ENCODE measurements at regions not wholly inside any gene's neighbourhood (a gene's known extent, or its start where the extent isn't known, plus 50 kb on each side); places are given as distances from the start of the nearest gene placed in this dataset.

GRCh38 chr3:27560484-27561056, 76.4 kb upstream of the SLC4A7 start:
- H3K4ac ChIP-seq (ENCODE audit: low read length): no peak overlapping the region
- no peak overlapping the region for H3K23ac ChIP-seq (ENCODE audit: low read depth, low read length, poor library complexity)
- H4K8ac ChIP-seq (ENCODE audit: low read depth, low read length): no peak overlapping the region
- no peak overlapping the region for H2AFZ ChIP-seq (ENCODE audit: low read length)
- H3K79me1 ChIP-seq (ENCODE audit: low read depth, low read length): no peaks in the 10 kb centered on the region
- no peak overlapping the region for H3K14ac ChIP-seq (ENCODE audit: low read length)
- H3K27ac ChIP-seq (replicated peaks; ENCODE audit: low read length): no peak overlapping the region
- H3K27me3 ChIP-seq (ENCODE audit: control insufficient read depth in 3 of 3, insufficient read depth in 3 of 3, low read depth in 1 of 3, low read length in 3 of 3): no peaks in the 10 kb centered on the region
- no peak overlapping the region for H2AK5ac ChIP-seq (ENCODE audit: low read depth, low read length)
- H2BK15ac ChIP-seq (ENCODE audit: low read length): no peak overlapping the region
- H3K9ac ChIP-seq (ENCODE audit: low read depth, low read length, poor library complexity): no peak overlapping the region
- no peaks in the 10 kb centered on the region for H3K4me1 ChIP-seq (ENCODE audit: control insufficient read depth in 2 of 2, insufficient read depth in 1 of 2, low read depth in 1 of 2, low read length in 2 of 2)
- no peak for DNase-seq (ENCODE audit: low spot score)
- no CpG with 5 or more reads among the region's 11 CpGs for WGBS, 2 donors (ENCODE audit: extremely low coverage in 2 of 2, insufficient read length in 2 of 2, insufficient replicate concordance in 1 of 2)
- no peak overlapping the region for H3K4me3 ChIP-seq (ENCODE audit: low read length in 2 of 2)
- H3K36me3 ChIP-seq (replicated peaks in 1 of 2; ENCODE audit: control insufficient read depth in 2 of 2, insufficient read depth in 2 of 2, low read length in 2 of 2): no peaks in the 10 kb centered on the region
- H3K9me3 ChIP-seq (replicated peaks in 1 of 2; ENCODE audit: control insufficient read depth in 2 of 2, insufficient read depth in 1 of 2, low read depth in 1 of 2, low read length in 2 of 2): no peaks in the 10 kb centered on the region
- H4K91ac ChIP-seq (ENCODE audit: low read depth, low read length, poor library complexity): no peak overlapping the region
- H3K4me2 ChIP-seq (ENCODE audit: insufficient read depth, low read length, poor library complexity, severe bottlenecking): no peak overlapping the region
- H2BK5ac ChIP-seq (ENCODE audit: low read length): no peak overlapping the region
- H2BK120ac ChIP-seq (ENCODE audit: low read depth, low read length): no peak overlapping the region
- no peak overlapping the region for H2BK12ac ChIP-seq (ENCODE audit: low read length)
- no peak overlapping the region for H3K18ac ChIP-seq (ENCODE audit: low read length)

GRCh38 chr3:27559835-27560234, 75.7 kb upstream of the SLC4A7 start:
- Histone ChIP-seq H3K23ac (ENCODE audit: low read depth, low read length, poor library complexity) (no peak overlapping the region), H2AK5ac (ENCODE audit: low read depth, low read length) (no peak overlapping the region), H2BK12ac (ENCODE audit: low read length) (no peak overlapping the region), H3K27me3 (ENCODE audit: control insufficient read depth in 3 of 3, insufficient read depth in 3 of 3, low read depth in 1 of 3, low read length in 3 of 3) (no peaks in the 10 kb centered on the region), H3K36me3 (replicated peaks in 1 of 2; ENCODE audit: control insufficient read depth in 2 of 2, insufficient read depth in 2 of 2, low read length in 2 of 2) (no peaks in the 10 kb centered on the region), H3K9me3 (replicated peaks in 1 of 2; ENCODE audit: control insufficient read depth in 2 of 2, insufficient read depth in 1 of 2, low read depth in 1 of 2, low read length in 2 of 2) (no peaks in the 10 kb centered on the region), H2AFZ (ENCODE audit: low read length) (no peak overlapping the region), H3K4me1 (ENCODE audit: control insufficient read depth in 2 of 2, insufficient read depth in 1 of 2, low read depth in 1 of 2, low read length in 2 of 2) (no peaks in the 10 kb centered on the region), H3K4me3 (ENCODE audit: low read length in 2 of 2) (no peak overlapping the region), H3K4ac (ENCODE audit: low read length) (no peak overlapping the region), H3K18ac (ENCODE audit: low read length) (no peak overlapping the region), H3K9ac (ENCODE audit: low read depth, low read length, poor library complexity) (no peak overlapping the region), H2BK5ac (ENCODE audit: low read length) (no peak overlapping the region), H3K79me1 (ENCODE audit: low read depth, low read length) (no peaks in the 10 kb centered on the region), H3K27ac (replicated peaks; ENCODE audit: low read length) (no peak overlapping the region), H3K14ac (ENCODE audit: low read length) (no peak overlapping the region), H4K91ac (ENCODE audit: low read depth, low read length, poor library complexity) (no peak overlapping the region), H2BK15ac (ENCODE audit: low read length) (no peak overlapping the region), H4K8ac (ENCODE audit: low read depth, low read length) (no peak overlapping the region), H2BK120ac (ENCODE audit: low read depth, low read length) (no peak overlapping the region), H3K4me2 (ENCODE audit: insufficient read depth, low read length, poor library complexity, severe bottlenecking) (no peak overlapping the region)
- no peak for DNase-seq (ENCODE audit: low spot score)
- WGBS, 2 donors (ENCODE audit: extremely low coverage in 2 of 2, insufficient read length in 2 of 2, insufficient replicate concordance in 1 of 2): no CpG with 5 or more reads among the region's 6 CpGs

- DNase-seq (ENCODE audit: low spot score): no peak
- Histone ChIP-seq H3K79me1 (ENCODE audit: low read depth, low read length) (no peaks in the 10 kb centered on the region), H3K23ac (ENCODE audit: low read depth, low read length, poor library complexity) (no peak overlapping the region), H3K27ac (replicated peaks; ENCODE audit: low read length) (no peak overlapping the region), H3K14ac (ENCODE audit: low read length) (no peak overlapping the region), H3K18ac (ENCODE audit: low read length) (no peak overlapping the region), H3K4ac (ENCODE audit: low read length) (no peak overlapping the region), H4K8ac (ENCODE audit: low read depth, low read length) (no peak overlapping the region), H3K4me3 (ENCODE audit: low read length in 2 of 2) (no peak overlapping the region), H3K4me1 (ENCODE audit: control insufficient read depth in 2 of 2, insufficient read depth in 1 of 2, low read depth in 1 of 2, low read length in 2 of 2) (no peaks in the 10 kb centered on the region), H2BK12ac (ENCODE audit: low read length) (no peak overlapping the region), H3K4me2 (ENCODE audit: insufficient read depth, low read length, poor library complexity, severe bottlenecking) (no peak overlapping the region), H4K91ac (ENCODE audit: low read depth, low read length, poor library complexity) (no peak overlapping the region), H3K36me3 (replicated peaks in 1 of 2; ENCODE audit: control insufficient read depth in 2 of 2, insufficient read depth in 2 of 2, low read length in 2 of 2) (no peaks in the 10 kb centered on the region), H3K27me3 (ENCODE audit: control insufficient read depth in 3 of 3, insufficient read depth in 3 of 3, low read depth in 1 of 3, low read length in 3 of 3) (no peaks in the 10 kb centered on the region), H3K9me3 (replicated peaks in 1 of 2; ENCODE audit: control insufficient read depth in 2 of 2, insufficient read depth in 1 of 2, low read depth in 1 of 2, low read length in 2 of 2) (no peaks in the 10 kb centered on the region), H2BK120ac (ENCODE audit: low read depth, low read length) (no peak overlapping the region), H2BK5ac (ENCODE audit: low read length) (no peak overlapping the region), H2AK5ac (ENCODE audit: low read depth, low read length) (no peak overlapping the region), H2AFZ (ENCODE audit: low read length) (no peak overlapping the region), H3K9ac (ENCODE audit: low read depth, low read length, poor library complexity) (no peak overlapping the region), H2BK15ac (ENCODE audit: low read length) (no peak overlapping the region)
Observed at GRCh38 chr3:27559381-27559780, 75.2 kb upstream of the SLC4A7 start.

- H2BK15ac ChIP-seq (ENCODE audit: low read length): no peak overlapping the region
- no peaks in the 10 kb centered on the region for H3K27me3 ChIP-seq (ENCODE audit: control insufficient read depth in 3 of 3, insufficient read depth in 3 of 3, low read depth in 1 of 3, low read length in 3 of 3)
- no peaks in the 10 kb centered on the region for H3K79me1 ChIP-seq (ENCODE audit: low read depth, low read length)
- no peak overlapping the region for H3K4me2 ChIP-seq (ENCODE audit: insufficient read depth, low read length, poor library complexity, severe bottlenecking)
- H3K9ac ChIP-seq (ENCODE audit: low read depth, low read length, poor library complexity): no peak overlapping the region
- H2BK120ac ChIP-seq (ENCODE audit: low read depth, low read length): no peak overlapping the region
- H3K23ac ChIP-seq (ENCODE audit: low read depth, low read length, poor library complexity): no peak overlapping the region
- H3K4me1 ChIP-seq (ENCODE audit: control insufficient read depth in 2 of 2, insufficient read depth in 1 of 2, low read depth in 1 of 2, low read length in 2 of 2): no peaks in the 10 kb centered on the region
- no peaks in the 10 kb centered on the region for H3K9me3 ChIP-seq (replicated peaks in 1 of 2; ENCODE audit: control insufficient read depth in 2 of 2, insufficient read depth in 1 of 2, low read depth in 1 of 2, low read length in 2 of 2)
- H2BK12ac ChIP-seq (ENCODE audit: low read length): no peak overlapping the region
- no peak overlapping the region for H2AK5ac ChIP-seq (ENCODE audit: low read depth, low read length)
- no peak for DNase-seq (ENCODE audit: low spot score)
- H3K18ac ChIP-seq (ENCODE audit: low read length): no peak overlapping the region
- H4K91ac ChIP-seq (ENCODE audit: low read depth, low read length, poor library complexity): no peak overlapping the region
- no peak overlapping the region for H2AFZ ChIP-seq (ENCODE audit: low read length)
- H3K4me3 ChIP-seq (ENCODE audit: low read length in 2 of 2): no peak overlapping the region
- no peak overlapping the region for H4K8ac ChIP-seq (ENCODE audit: low read depth, low read length)
- no peak overlapping the region for H3K27ac ChIP-seq (replicated peaks; ENCODE audit: low read length)
- no peaks in the 10 kb centered on the region for H3K36me3 ChIP-seq (replicated peaks in 1 of 2; ENCODE audit: control insufficient read depth in 2 of 2, insufficient read depth in 2 of 2, low read length in 2 of 2)
- H3K14ac ChIP-seq (ENCODE audit: low read length): no peak overlapping the region
- no peak overlapping the region for H3K4ac ChIP-seq (ENCODE audit: low read length)
- WGBS, 2 donors (ENCODE audit: extremely low coverage in 2 of 2, insufficient read length in 2 of 2, insufficient replicate concordance in 1 of 2): no CpG with 5 or more reads among the region's 2 CpGs
- H2BK5ac ChIP-seq (ENCODE audit: low read length): no peak overlapping the region
Observed at GRCh38 chr3:27557411-27557810, 73.2 kb upstream of the SLC4A7 start.

Measured in neuronal stem cell (in vitro differentiated cells).